ENCODE measurements at regions not wholly inside any gene's neighbourhood (a gene's known extent, or its start where the extent isn't known, plus 50 kb on each side); places are given as distances from the start of the nearest gene placed in this dataset.

DNA sequence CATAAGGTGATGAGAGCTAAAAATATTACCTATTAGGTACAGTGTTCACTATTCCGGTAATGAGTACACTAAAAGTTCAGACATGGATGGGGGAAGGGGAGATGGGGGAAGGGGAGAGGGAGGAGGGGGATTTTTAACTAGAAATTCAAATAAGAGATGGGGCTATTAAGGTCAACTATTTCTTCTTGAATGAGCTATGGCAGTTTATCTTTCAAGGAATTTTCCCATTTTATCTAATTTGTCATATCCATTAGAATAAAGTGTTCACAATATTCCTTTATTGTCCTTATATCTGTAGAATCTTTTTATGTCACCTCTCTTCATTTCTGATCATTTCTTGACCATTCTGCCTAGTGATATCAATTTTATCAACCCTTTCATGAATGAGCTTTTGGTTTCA is 362.4 kb downstream of the SUCLA2 start:
- no peak for TF ChIP-seq CTCF (IDR thresholded peaks at IDR 0.05)

DNA sequence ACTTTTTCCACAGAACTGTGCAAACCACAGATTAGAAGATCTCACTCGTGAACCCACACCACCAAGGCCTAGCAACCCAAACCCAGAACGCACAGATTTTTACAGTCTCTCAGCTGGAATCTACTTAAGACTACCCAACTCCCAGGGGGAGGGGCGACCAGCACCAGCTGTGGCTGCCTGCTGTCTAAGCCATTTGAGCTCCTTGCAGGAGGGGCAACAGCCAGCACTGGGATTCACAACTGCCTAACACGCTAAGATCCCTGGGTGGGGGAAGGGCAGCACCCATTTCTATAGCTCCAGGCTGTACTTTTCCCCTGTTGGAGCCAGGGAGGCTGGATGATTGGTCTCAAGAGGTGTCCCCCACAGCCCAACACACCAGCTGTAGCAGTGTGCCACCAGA is 368.8 kb downstream of the SUCLA2 start:
- no peak for TF ChIP-seq CTCF (IDR thresholded peaks at IDR 0.05)

DNA sequence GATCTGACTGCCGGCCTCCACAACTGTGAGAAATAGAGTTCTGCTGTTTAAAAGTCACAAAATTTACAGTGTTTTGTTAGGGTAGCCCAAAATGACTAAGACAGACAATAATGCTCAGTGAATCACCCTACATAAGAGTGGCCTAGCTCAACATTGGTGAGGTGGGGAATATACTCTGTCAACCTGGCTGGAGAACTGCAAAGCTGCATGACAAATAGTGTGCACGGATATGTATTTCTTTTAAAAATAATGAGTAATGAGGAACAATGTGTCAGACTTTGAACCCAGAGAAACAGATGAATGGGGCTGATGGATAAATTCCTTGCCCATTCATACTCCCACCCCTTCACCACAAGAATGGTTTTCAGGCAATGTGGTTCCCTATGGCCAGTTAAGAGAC is 372.4 kb downstream of the SUCLA2 start:
- TF ChIP-seq CTCF (IDR thresholded peaks at IDR 0.05), result no peak

DNA sequence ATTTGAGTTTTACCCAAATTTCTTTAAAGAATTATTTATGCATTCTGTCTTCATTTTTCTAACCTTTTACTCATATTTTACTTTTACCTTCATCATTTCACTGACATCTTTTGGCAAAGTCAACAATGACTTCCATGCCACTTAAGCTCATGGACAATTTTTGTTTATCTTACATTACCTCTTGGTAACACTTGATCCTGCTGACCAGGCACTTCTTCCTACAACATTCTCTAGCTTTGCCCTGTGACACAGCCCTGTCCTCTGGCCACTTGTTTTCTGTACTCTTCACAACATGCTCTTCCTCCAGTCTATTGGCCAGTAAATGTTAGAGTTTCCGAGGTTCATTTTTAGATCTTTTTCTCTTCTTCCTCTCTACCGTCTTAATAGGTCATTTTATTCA is 377.2 kb downstream of the SUCLA2 start:
- no peak for TF ChIP-seq CTCF (IDR thresholded peaks at IDR 0.05)

- no peak for TF ChIP-seq CTCF (IDR thresholded peaks at IDR 0.05)
These were observed 379.1 kb downstream of the SUCLA2 start for GRCh38 chr13:47621931-47622330.

DNA sequence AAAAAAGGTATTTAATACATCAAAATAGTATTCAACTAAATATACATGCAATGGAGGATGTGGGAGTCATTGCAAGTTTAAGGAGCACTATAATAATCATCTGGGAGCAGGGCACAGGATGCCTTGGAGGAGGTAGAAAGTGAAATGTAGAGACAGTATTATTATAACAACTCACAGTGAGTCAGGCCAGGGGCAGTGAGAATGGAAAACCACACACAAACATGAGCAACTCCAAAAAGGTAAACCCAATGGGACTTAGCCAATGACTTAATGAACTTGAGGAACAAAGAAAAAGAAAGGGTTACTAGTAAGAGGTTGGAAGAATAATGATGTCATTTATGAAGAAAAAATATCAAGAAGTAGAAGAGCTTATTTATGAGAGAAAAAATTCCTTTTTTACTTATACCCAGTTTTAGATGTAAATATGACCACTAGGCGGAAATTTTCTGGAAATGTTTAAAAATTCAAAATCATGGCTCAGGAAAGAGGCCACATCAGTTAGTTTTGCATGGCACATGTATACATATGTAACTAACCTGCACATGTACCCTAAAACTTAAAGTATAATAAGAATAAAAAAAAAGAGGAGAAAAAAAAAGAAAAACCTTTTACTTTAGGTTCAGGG is 389.3 kb downstream of the SUCLA2 start:
- no peak for TF ChIP-seq CTCF (IDR thresholded peaks at IDR 0.05)

GRCh38 chr13:47610687-47611086 is 390.4 kb downstream of the SUCLA2 start:
- no peak for TF ChIP-seq CTCF (IDR thresholded peaks at IDR 0.05)

GRCh38 chr13:47603365-47603764 is 397.7 kb downstream of the SUCLA2 start:
- TF ChIP-seq CTCF (IDR thresholded peaks at IDR 0.05), result no peak
